Activated T-cell treated with anti-CD3 and anti-CD28 coated beads, Interleukin-2, amount 50 U/mL, for 24 hours (primary cell): ENCODE measurements at regions not wholly inside any gene's neighbourhood (a gene's known extent, or its start where the extent isn't known, plus 50 kb on each side); places are given as distances from the start of the nearest gene placed in this dataset.
"Not testable (repeated sequence)": the region's sequence is repeated elsewhere in the genome, so short reads cannot be mapped to it uniquely, and the experiment has no call there.

Source experiments
- DNase-seq: peaks from one replicate; pipeline ENCODE4 v3.0.0-alpha.2; 2020
- H3K27ac Mint-ChIP-seq: 2 replicates; pipeline ENCODE4 v1.8.0; 2020; ENCODE audit warnings: mild to moderate bottlenecking, mixed read lengths
- H3K27me3 Mint-ChIP-seq: 2 replicates; pipeline ENCODE4 v1.8.0; 2020; ENCODE audit warnings: mixed read lengths
- H3K36me3 Mint-ChIP-seq: 2 replicates; pipeline ENCODE4 v1.8.0; 2020; ENCODE audit warnings: low read depth, mixed read lengths
- H3K4me1 Mint-ChIP-seq: 2 replicates; pipeline ENCODE4 v1.8.0; 2020; ENCODE audit warnings: low read depth, mixed read lengths
- H3K4me3 Mint-ChIP-seq: 2 replicates; pipeline ENCODE4 v1.8.0; 2020; ENCODE audit warnings: mild to moderate bottlenecking, moderate library complexity, mixed read lengths
- H3K9me3 Mint-ChIP-seq: 2 replicates; pipeline ENCODE4 v1.8.0; 2020; ENCODE audit warnings: mixed read lengths

DNA sequence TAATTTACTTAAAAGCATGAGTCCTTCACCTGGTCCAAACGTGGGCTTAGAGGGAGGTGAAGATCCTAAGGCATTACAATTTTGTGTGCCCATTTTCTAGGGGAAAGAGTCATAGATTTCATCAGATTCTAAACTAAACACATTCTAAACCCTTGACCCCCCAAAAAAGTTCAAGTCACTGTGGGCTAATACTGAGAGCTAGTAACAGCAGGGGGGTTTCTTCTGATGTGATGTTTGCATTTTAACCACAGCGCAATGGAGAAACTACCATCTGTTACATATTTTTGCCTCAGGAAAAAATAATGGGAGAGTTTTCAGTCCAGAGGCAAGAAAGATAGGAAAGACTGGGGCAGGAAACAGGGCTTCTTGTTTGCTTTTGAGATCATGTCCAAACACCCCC is 110.8 kb upstream of the SLC1A3 start:
- H3K9me3 Mint-ChIP-seq: no peaks in the 10 kb centered on the region
- no peak overlapping the region for H3K4me3 Mint-ChIP-seq
- no peaks in the 10 kb centered on the region for H3K36me3 Mint-ChIP-seq
- H3K27ac Mint-ChIP-seq: no peak overlapping the region
- peaks cover 21% of the 10 kb centered on the region for H3K27me3 Mint-ChIP-seq
- no peak for DNase-seq
- no peaks in the 10 kb centered on the region for H3K4me1 Mint-ChIP-seq

DNA sequence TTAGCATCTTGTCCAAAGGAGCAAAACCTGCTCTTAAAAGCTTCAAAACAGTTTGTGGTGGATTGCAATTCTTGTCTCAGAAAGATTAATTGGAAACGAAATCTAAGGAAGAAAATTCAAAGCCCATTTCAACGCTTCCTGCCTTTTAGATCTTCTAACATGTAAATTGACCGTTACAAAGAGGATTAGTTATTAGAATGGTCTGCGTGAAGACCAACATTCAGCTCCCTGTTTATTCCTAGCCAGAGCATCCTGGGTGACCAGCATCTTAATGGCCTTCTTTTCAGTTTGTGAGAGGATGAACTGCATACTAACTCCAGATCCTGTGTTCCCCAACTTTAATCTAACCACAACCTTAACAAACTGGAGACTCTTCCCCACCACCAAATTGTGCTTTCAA is 109.9 kb upstream of the SLC1A3 start:
- Mint-ChIP-seq H3K4me1 (no peaks in the 10 kb centered on the region), H3K4me3 (no peak overlapping the region), H3K27ac (no peak overlapping the region), H3K9me3 (no peaks in the 10 kb centered on the region), H3K36me3 (no peaks in the 10 kb centered on the region), H3K27me3 (peaks cover 21% of the 10 kb centered on the region)
- no peak for DNase-seq

DNA sequence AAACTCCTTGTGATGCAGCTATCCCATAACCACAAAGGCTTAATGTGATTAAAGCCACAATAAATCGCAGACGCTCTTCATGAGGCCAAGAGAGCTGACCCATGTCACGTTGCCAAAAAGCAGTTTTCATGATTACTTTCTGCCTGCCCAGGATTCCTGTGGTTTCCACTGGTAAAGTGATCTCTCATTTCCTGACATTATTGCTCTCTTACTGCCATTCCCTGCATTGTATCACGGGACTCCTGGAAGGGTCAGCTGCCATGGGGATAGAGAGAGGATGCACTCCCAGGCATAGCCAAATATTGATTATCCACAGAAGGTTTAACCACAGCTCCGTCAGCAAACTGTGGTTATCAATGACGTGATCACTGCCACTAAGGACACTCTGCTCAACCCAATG is 103.8 kb upstream of the SLC1A3 start:
- no peaks in the 10 kb centered on the region for H3K9me3 Mint-ChIP-seq
- DNase-seq: no peak
- peaks cover 15% of the 10 kb centered on the region for H3K27me3 Mint-ChIP-seq
- H3K4me1 Mint-ChIP-seq: peaks cover under 1% of the 10 kb centered on the region
- H3K27ac Mint-ChIP-seq: no peak overlapping the region
- no peaks in the 10 kb centered on the region for H3K36me3 Mint-ChIP-seq
- no peak overlapping the region for H3K4me3 Mint-ChIP-seq

DNA sequence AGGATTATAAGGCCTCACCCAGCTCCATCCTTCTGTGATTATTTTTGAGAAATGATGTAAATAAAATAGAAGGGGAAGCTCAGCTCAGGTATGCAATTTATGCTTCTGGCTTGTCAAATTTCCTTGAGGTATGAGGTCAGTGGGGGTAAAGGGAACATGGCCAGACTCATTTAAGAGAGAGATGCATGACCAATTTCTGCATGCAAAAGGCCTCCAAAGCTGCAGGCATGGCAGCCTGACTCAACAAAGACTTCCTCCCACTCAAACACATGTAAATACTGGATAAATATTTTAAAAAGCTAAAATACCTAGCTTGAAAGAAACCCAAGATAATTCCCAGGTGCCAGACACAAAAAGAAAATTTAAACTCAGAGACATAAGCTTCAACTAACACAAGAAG is 101.4 kb upstream of the SLC1A3 start:
- no peak for DNase-seq
- H3K36me3 Mint-ChIP-seq: no peaks in the 10 kb centered on the region
- H3K27ac Mint-ChIP-seq: no peak overlapping the region
- H3K27me3 Mint-ChIP-seq: peaks cover 14% of the 10 kb centered on the region
- H3K9me3 Mint-ChIP-seq: no peaks in the 10 kb centered on the region
- peaks cover 7% of the 10 kb centered on the region for H3K4me1 Mint-ChIP-seq
- no peak overlapping the region for H3K4me3 Mint-ChIP-seq

DNA sequence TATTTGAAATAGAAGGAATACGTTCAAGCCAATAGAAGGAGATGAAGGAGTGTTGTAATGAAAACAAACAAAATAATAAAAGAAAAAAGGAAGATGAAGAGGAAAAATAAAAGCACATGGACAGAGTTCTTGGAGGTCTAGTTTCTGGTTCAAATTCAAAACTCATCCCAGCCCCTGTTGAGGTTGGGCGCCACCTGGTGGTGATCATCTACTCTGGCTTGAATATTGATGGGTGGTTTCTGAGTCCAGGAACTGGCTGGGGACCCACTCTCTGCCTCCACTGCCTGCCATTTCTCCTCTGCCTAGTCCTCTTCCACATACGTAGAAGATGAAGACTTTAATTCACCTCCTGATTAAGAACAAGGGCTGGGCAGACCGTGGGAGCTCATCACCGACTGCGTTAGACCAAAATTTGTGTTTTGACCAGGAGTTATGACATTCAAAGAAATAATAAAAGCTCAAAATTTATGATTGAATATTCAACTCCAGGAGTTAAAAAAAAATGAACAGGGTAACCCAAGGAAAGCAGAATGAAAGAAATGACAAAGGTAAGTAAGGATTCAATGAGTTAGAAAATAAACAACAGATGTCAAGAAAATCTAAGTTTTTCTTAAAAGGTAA is 99.0 kb upstream of the SLC1A3 start:
- Mint-ChIP-seq H3K27ac (no peak overlapping the region), H3K27me3 (peaks cover 17% of the 10 kb centered on the region), H3K36me3 (no peaks in the 10 kb centered on the region), H3K9me3 (no peaks in the 10 kb centered on the region), H3K4me1 (peaks cover 7% of the 10 kb centered on the region), H3K4me3 (no peak overlapping the region)
- DNase-seq: peak; percentile 77

DNA sequence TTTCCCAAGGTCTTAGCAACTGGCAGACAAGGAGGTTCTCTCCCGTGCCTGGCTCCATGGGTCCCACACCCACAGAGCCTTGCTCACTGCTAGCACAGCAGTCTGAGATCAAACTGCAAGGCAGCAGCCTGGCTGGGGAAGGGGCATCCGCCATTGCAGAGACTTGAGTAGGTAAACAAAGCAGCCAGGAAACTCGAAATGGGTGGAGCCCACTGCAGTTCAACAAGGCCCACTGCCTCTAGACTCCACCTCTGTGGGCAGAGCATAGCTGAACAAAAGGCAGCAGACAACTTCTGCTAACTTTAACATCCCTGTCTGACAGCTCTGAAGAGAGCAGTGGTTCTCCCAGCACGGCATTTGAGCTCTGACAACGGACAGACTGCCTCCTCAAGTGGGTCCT is 98.1 kb upstream of the SLC1A3 start:
- not testable (repeated sequence) for H3K9me3 Mint-ChIP-seq, DNase-seq, H3K27ac Mint-ChIP-seq, H3K4me3 Mint-ChIP-seq, H3K36me3 Mint-ChIP-seq, H3K4me1 Mint-ChIP-seq
- H3K27me3 Mint-ChIP-seq: peaks cover 17% of the 10 kb centered on the region

DNA sequence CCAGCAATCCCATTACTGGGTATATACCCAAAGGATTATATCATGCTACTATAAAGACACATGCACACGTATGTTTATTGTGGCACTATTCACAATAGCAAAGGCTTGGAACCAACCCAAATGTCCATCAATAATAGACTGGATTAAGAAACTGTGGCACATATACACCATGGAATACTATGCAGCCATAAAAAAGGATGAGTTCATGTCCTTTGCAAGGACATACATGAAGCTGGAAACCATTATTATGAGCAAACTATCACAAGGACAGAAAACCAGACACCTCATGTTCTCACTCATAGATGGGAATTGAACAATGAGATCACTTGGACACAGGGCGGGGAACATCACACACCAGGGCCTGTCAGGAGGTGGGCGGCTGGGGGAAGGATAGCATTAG is 92.8 kb upstream of the SLC1A3 start:
- H3K36me3 Mint-ChIP-seq, H3K9me3 Mint-ChIP-seq, H3K27ac Mint-ChIP-seq, DNase-seq, H3K4me3 Mint-ChIP-seq, H3K4me1 Mint-ChIP-seq, H3K27me3 Mint-ChIP-seq: not testable (repeated sequence)

DNA sequence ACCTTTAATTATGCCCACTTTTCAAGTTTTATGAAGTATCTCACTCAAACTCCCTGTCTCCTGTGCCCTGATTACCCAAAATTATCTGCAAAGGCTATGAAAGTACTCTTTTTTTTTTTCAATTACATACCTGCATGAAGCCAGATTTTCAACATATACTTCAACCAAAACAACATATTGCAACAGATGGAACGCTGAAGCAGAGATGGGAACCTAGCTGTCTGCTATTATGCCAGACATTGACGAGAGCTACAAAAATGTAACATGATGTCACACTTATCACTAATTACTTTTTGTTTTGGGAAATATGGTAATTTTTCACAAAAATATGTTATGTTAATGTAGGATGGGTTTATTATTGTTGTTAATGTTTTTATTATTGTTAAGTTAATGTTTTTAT is 86.5 kb upstream of the SLC1A3 start:
- Mint-ChIP-seq H3K27ac (no peak overlapping the region), H3K4me1 (no peaks in the 10 kb centered on the region), H3K27me3 (no peaks in the 10 kb centered on the region), H3K9me3 (no peaks in the 10 kb centered on the region), H3K4me3 (no peak overlapping the region), H3K36me3 (no peaks in the 10 kb centered on the region)
- DNase-seq: no peak

DNA sequence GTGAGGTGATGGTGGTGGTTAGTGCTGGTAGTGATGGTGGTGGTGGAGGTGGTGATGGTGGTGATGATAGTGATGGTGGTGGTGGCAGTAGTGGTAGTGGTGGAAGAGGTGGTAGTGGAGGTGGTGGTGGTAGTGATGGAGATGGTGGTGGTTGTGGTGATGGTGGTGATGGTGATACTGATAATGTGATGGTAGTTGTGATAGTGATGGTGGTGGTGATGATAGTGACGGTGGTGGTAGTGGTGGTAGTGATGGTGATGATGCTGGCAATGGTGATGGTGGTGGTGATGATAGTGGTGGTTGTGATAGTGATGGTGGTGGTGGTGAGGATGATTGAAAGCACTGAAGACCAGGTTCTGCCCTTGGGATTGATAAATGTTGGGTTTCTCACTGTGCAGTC is 85.2 kb upstream of the SLC1A3 start:
- H3K9me3 Mint-ChIP-seq: no peaks in the 10 kb centered on the region
- no peaks in the 10 kb centered on the region for H3K27me3 Mint-ChIP-seq
- H3K4me1 Mint-ChIP-seq: no peaks in the 10 kb centered on the region
- DNase-seq: no peak
- H3K36me3 Mint-ChIP-seq: no peaks in the 10 kb centered on the region
- H3K27ac Mint-ChIP-seq: no peak overlapping the region
- H3K4me3 Mint-ChIP-seq: no peak overlapping the region

DNA sequence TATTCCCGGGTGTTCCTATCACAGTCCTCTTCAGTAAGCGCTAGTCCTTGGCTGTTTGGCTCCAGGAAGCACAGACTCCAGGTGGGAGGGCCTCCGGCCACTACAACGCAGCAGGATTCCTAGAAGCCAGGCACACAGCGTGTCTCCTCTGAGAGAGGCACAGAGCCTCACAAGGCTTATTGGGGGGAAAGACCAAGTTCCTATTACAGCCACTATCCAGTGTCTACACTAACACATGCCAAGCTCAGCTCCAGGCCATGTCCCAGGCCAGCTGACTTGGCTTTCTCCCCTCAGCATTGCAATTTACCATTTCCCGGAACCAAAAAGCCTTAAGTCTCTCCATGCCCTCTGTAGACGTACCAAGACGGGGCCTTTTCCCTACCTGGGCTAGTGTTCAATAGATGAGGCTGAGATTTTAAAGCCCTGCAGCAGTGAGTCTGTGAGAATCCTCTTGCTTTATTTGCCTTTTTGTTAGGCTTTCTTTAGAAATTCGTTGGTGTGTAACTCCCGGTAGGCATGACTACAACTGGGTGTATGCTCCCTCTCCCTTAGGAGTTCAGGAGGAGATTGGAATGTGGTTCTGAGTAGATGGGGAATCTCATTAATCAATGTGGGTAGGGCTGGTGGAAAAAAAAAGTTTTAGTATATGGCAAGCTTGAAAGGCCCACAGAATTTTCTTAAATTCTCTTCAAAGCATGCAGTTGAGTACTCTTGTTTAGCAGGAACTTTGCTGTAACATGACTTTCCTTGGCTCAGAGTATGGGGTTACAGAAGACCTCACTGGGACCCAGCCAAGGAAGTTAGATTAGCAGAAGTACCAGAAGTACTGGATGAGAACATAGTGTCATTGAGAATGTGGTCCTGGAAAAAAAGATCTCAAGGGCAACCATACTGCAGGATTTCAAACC is 84.3 kb upstream of the SLC1A3 start:
- Mint-ChIP-seq H3K27me3 (no peaks in the 10 kb centered on the region), H3K9me3 (no peaks in the 10 kb centered on the region), H3K4me3 (no peak overlapping the region), H3K36me3 (no peaks in the 10 kb centered on the region), H3K4me1 (no peaks in the 10 kb centered on the region), H3K27ac (no peak overlapping the region)
- no peak for DNase-seq

DNA sequence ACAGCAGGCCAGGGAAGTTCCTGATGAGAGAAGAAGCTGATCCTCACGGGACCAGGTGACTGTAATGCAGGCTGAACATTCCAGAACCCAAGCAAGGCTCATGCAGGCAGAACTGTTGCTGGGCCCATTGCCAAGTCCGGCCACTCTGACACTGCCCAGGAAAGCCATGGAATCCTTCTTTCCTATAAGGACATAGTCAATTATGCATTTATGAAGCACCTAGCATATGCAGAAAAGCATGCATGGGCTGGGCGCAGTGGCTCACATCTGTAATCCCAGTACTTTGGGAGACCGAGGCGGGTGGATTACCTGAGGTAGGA is 83.7 kb upstream of the SLC1A3 start:
- Mint-ChIP-seq H3K36me3 (no peaks in the 10 kb centered on the region), H3K27me3 (no peaks in the 10 kb centered on the region), H3K27ac (no peak overlapping the region), H3K4me3 (no peak overlapping the region), H3K9me3 (no peaks in the 10 kb centered on the region), H3K4me1 (no peaks in the 10 kb centered on the region)
- no peak for DNase-seq

DNA sequence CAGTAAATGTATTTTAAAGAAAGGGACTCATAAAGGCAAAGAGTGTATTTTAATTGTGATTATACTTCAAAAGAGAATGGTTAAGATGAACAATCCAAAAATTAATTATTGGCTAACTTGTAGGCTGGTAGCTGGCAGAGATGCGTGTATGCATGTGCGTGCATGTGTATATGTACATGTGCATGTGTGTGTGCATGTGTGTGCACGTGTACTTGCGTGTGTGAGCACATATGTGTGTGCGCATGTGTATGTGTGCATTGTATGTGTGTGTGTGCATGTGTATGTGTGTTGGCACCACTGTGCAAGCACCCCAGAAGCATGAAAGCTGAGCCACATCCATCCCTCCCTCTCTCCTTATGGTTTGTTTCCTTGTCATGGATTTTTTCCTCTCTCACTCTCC is 83.0 kb upstream of the SLC1A3 start:
- Mint-ChIP-seq H3K4me1 (no peaks in the 10 kb centered on the region), H3K4me3 (no peak overlapping the region), H3K36me3 (no peaks in the 10 kb centered on the region), H3K9me3 (no peaks in the 10 kb centered on the region), H3K27me3 (peaks cover 2% of the 10 kb centered on the region), H3K27ac (no peak overlapping the region)
- DNase-seq: no peak

DNA sequence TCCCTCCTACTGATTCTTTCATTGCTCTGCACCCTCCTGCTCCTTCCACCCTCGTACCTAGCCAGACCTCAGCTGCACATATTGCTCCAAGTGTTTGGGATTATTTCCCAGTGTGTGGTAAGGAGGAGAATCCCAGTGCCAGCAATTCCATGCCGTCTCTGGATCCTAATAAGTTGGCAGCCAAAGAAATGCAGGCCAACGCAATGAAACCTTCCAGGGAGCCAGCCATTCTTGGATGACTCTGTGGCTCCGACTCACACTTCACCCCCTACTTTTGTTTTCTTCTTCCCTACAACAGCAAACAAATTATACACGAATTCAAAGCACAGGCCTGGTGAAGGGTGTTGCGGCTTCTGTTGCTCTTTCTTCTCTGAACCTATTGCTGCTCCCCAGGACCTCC is 82.5 kb upstream of the SLC1A3 start:
- H3K9me3 Mint-ChIP-seq: no peaks in the 10 kb centered on the region
- no peaks in the 10 kb centered on the region for H3K4me1 Mint-ChIP-seq
- H3K36me3 Mint-ChIP-seq: no peaks in the 10 kb centered on the region
- DNase-seq: no peak
- peaks cover 5% of the 10 kb centered on the region for H3K27me3 Mint-ChIP-seq
- H3K27ac Mint-ChIP-seq: no peak overlapping the region
- H3K4me3 Mint-ChIP-seq: no peak overlapping the region

DNA sequence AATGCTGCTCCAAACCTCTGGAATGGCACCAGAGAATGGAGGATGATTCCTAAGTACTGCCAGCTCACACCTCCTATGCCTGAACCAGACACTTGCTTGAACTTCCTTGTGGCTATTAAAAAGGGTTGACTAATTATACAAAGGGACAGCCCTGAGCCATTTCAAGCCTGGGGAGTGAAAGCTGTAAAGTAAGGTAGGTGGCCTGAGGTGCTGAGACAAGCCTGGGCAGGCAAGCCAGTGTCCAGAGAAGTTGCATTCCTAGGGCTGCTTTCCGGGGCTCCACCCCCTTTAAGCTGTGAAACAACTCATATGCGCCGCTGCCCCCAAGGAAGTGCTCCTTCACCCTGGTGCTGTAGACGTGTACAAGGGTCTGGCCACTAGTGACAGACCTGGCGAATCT is 79.9 kb upstream of the SLC1A3 start:
- no peak overlapping the region for H3K27ac Mint-ChIP-seq
- H3K9me3 Mint-ChIP-seq: no peaks in the 10 kb centered on the region
- peaks cover 8% of the 10 kb centered on the region for H3K27me3 Mint-ChIP-seq
- no peak for DNase-seq
- H3K4me3 Mint-ChIP-seq: no peak overlapping the region
- H3K4me1 Mint-ChIP-seq: no peaks in the 10 kb centered on the region
- H3K36me3 Mint-ChIP-seq: no peaks in the 10 kb centered on the region

DNA sequence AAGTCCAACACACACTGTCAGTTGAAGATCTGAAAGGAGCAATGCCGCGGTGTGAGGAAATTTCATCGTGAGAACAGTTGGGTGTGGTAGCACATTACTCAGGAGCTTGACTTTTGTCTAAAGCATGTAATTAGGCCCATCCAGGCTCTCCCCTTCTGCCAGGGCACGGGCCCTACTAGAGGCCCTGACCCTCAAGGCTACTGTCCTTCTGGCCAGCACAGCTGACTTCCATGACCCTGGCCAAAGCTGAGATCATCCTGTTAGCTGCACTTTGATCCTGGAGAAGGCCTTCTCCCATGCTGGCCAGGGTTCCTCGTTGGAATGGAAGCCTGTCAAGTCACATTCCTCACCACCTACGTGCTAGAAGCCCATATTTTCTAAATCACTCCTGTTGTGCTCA is 77.8 kb upstream of the SLC1A3 start:
- Mint-ChIP-seq H3K36me3 (no peaks in the 10 kb centered on the region), H3K4me3 (no peak overlapping the region), H3K27ac (no peak overlapping the region), H3K9me3 (no peaks in the 10 kb centered on the region), H3K27me3 (peaks cover 8% of the 10 kb centered on the region), H3K4me1 (no peaks in the 10 kb centered on the region)
- DNase-seq: no peak
